ENCODE measurements at regions not wholly inside any gene's neighbourhood (a gene's known extent, or its start where the extent isn't known, plus 50 kb on each side); places are given as distances from the start of the nearest gene placed in this dataset.

- no peak for DNase-seq (ENCODE audit: low read depth in 2 of 3, low spot score in 1 of 3)
Observed at GRCh38 chr2:204468746-204469429, 76.4 kb upstream of the PARD3B start.

- DNase-seq (ENCODE audit: low read depth in 2 of 3, low spot score in 1 of 3) = no peak
Observed at GRCh38 chr2:204470178-204470620, 75.1 kb upstream of the PARD3B start.

DNA sequence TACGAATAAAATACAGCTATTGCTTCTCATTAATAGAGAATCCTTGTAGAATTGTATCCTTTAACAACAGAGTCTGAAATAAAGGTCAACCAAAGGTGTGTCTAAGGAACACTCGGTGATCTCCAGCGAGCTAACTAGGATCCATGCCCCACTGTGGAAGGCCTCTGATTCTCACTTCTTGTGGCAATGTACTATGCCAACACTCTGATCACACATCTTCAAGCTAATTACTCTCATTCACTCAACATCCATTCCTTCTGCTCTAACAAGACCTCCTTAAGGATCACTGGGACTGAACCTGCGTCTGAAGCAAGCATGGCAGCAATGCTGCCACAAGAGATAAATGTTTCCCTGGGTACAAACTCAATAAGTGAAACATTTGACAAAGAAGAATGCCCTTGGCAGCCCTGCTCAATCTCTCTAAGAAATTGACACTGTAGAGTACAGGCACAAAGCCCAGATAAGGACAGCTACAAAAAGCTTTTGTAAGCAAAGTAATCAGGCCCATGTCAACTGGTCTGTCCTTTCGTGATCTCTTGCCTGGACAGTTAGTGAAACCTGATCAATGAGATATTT, 74.6 kb upstream of the PARD3B start:
- no peak for DNase-seq (ENCODE audit: low read depth in 2 of 3, low spot score in 1 of 3)

GRCh38 chr2:204472375-204472774, 72.9 kb upstream of the PARD3B start:
- DNase-seq (ENCODE audit: low read depth in 2 of 3, low spot score in 1 of 3) = no peak

DNA sequence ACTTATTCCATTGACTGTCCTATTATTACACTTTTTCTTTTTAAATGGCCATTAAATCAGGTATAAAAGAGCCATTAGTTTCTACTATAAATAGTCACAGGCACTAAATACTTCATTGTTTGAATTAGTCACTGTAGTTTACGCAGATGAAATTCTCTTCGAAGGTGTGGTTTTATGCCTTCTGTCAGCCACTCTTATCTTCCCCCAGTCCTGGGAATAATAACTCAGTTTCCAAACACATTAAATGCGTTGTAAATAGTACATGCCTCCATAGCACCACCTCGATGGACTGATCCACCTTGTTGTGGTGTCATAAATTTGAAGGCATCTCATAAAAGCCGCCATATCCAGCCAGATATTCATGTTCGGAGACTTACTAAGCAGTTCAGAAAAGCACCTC, 72.1 kb upstream of the PARD3B start:
- no peak for DNase-seq (ENCODE audit: low read depth in 2 of 3, low spot score in 1 of 3)

GRCh38 chr2:204475399-204475798, 69.9 kb upstream of the PARD3B start:
- no peak for DNase-seq (ENCODE audit: low read depth in 2 of 3, low spot score in 1 of 3)

GRCh38 chr2:204477358-204477950, 67.8 kb upstream of the PARD3B start:
- DNase-seq (ENCODE audit: low read depth in 2 of 3, low spot score in 1 of 3) = no peak

DNA sequence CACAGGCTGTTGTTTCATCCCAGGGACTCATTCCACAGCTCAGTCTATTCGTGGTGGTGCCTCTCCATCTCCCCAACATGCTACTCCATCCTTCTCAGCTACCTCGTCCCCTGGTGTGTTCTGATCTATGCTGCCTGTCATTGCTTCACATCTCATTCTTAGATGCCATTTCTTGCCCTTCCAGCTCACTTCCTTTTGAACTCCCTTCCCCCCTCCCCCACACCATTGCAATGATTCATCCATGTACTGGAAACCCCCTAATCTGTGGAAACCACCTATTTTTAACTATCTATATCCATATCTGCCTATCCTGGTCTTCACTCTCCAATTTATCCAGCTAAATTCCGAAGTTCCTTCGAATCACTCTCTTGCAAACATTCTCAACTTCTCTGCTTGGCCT, 65.7 kb upstream of the PARD3B start:
- DNase-seq (ENCODE audit: low read depth in 2 of 3, low spot score in 1 of 3) = peak in 1 of 3 donors; percentile 0

- DNase-seq (ENCODE audit: low read depth in 2 of 3, low spot score in 1 of 3) = no peak
Observed at GRCh38 chr2:204480676-204481075, 64.6 kb upstream of the PARD3B start.

DNA sequence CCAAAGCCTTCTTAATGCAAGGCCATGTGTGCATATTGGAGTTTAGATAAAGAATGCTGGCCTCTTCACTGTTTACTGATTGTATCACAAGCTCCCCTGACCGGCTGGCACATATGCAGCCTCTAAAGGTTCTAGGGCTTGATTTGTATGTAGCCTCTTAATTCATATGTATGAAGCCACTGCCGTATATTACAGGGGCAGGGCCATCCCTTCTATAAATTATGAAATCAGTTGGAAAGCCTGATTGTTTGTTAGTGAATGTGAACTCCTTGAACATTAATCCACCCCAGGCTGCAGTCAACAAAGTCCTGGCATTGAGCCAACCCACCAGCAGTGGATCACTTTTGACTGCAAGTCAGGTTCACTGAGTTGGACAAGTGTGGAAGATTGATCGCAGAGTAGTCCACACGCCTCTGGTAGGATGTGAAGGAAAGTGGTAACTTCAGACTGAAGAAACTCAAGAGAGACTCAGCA, 61.6 kb upstream of the PARD3B start:
- DNase-seq (ENCODE audit: low read depth in 2 of 3, low spot score in 1 of 3) = no peak

- DNase-seq (ENCODE audit: low read depth in 2 of 3, low spot score in 1 of 3) = no peak
Observed at GRCh38 chr2:204486321-204486720, 59.0 kb upstream of the PARD3B start.

- DNase-seq (ENCODE audit: low read depth in 2 of 3, low spot score in 1 of 3) = no peak
Observed at GRCh38 chr2:204486805-204487204, 58.5 kb upstream of the PARD3B start.

DNA sequence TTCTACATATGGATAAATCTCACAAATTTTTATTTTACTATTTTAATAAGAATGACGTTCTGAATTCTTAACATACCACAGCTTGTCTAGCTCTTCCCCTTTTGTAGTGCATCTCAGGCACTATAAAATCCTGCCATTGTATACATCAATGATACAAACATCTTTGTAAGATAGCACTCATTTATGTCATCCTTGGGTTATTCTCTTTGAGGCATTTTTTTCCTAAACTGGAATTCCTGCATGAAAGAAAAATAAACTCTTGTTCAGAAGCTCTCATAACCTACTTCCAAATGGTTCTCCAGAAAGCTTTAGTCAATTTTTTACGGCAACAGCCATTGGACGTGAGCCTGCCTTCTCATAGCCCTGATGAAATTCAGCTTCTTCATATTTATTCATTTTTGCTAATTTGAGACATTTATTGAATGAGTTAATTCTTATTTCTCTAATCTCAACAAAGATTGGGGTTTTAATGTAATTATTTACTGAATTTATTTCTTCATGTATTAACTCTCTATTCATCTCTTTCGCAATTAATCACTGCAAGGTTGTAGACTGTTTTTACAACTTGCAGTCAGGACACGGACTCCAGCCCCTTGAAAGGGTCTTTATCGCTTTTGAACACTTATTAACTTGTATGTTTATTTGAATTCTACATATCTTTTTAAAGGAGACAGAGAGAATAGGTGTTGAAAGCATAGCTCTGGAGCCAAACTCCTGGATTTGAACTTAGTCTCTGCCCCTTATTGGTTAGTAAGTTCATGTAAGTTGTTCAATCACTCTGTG, 57.6 kb upstream of the PARD3B start:
- DNase-seq (ENCODE audit: low read depth in 2 of 3, low spot score in 1 of 3) = no peak

DNA sequence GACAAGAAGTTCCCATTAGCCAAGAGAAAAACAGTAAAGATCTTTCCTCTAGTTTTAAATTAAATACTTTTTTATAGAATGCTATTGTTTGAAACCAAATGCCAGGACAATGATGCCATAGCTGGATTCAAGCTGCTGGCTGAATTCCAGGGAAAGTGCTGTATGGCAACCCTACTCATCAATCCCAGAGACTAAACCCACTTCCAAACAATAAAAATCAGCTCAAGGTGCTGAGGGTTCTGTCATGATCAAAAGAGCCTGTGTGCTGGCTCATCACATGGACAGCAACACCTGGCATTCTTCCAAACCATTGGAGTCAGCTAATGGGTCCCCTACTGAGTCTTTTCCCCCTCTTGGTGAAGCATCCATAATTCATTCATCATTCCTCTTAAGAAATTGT, 53.7 kb upstream of the PARD3B start:
- no peak for DNase-seq (ENCODE audit: low read depth in 2 of 3, low spot score in 1 of 3)

- no peak for DNase-seq (ENCODE audit: low read depth in 2 of 3, low spot score in 1 of 3)
Observed at GRCh38 chr2:204492417-204492816, 52.9 kb upstream of the PARD3B start.

- no peak for DNase-seq (ENCODE audit: low read depth in 2 of 3, low spot score in 1 of 3)
Observed at GRCh38 chr2:204494681-204495080, 50.6 kb upstream of the PARD3B start.

GRCh38 chr2:204495381-204495780, 49.9 kb upstream of the PARD3B start:
- no peak for DNase-seq (ENCODE audit: low read depth in 2 of 3, low spot score in 1 of 3)
